H1 (cell line): ENCODE measurements at regions not wholly inside any gene's neighbourhood (a gene's known extent, or its start where the extent isn't known, plus 50 kb on each side); places are given as distances from the start of the nearest gene placed in this dataset.

Experiments used
- CTCF ChIA-PET: fragments of 300-600 bp; sonication (Branson Sonifier 250); formaldehyde crosslinking; loops from one replicate; lab custom pipeline; 2021; ENCODE audit not compliant: partially characterized antibody; lab: Charles Lee
- POLR2A ChIA-PET: fragments of 300-600 bp; sonication (Branson Sonifier 250); formaldehyde crosslinking; loops from one replicate; lab custom pipeline; 2021; ENCODE audit warnings: inconsistent platforms; ENCODE audit not compliant: partially characterized antibody; lab: Charles Lee
- DNase-seq, 2 experiments: peaks; one replicate each; pipeline versions ENCODE4 v3.0.0 to v3.0.0-alpha.2; 2010 to 2022; ENCODE audit warnings: low spot score in 2 of 2, low read depth in 1 of 2, mixed read lengths in 1 of 2
- FAIRE-seq: peaks from 2 replicates; lab custom pipeline; 2011; peaks lifted over from hg19 to GRCh38; lab: Jason Lieb, UNC
- H2AFZ ChIP-seq: 2 replicates; pipeline ENCODE4 v1.8.1; 2012; ENCODE audit warnings: low read length, inconsistent platforms
- H2AK5ac ChIP-seq: 2 replicates; pipeline ENCODE4 v1.6.1; 2013; ENCODE audit warnings: low read depth, low read length
- H2BK120ac ChIP-seq: replicated peaks from 2 replicates; pipeline ENCODE3; 2013; ENCODE audit warnings: low read depth, low read length, inconsistent platforms
- H2BK12ac ChIP-seq: 2 replicates; pipeline ENCODE4 v1.6.1; 2013; ENCODE audit warnings: low read depth, low read length
- H2BK15ac ChIP-seq: 2 replicates; pipeline ENCODE4 v1.6.1; 2013; ENCODE audit warnings: low read length
- H2BK20ac ChIP-seq: 2 replicates; pipeline ENCODE4 v1.6.1; 2013; ENCODE audit warnings: low read length
- H2BK5ac ChIP-seq: 2 replicates; pipeline ENCODE4 v1.6.1; 2013; ENCODE audit warnings: low read depth, low read length
- H3K14ac ChIP-seq: 2 replicates; pipeline ENCODE4 v1.6.1; 2013; ENCODE audit warnings: inconsistent platforms; ENCODE audit not compliant: insufficient read length
- H3K18ac ChIP-seq: 2 replicates; pipeline ENCODE4 v1.6.1; 2013; ENCODE audit warnings: low read length; ENCODE audit errors: extremely low read depth
- H3K23ac ChIP-seq: 2 replicates; pipeline ENCODE4 v1.6.1; 2013; ENCODE audit warnings: inconsistent platforms; ENCODE audit not compliant: insufficient read length
- H3K23me2 ChIP-seq: 2 replicates; pipeline ENCODE4 v1.6.1; 2013; ENCODE audit warnings: low read depth, low read length
- H3K27ac ChIP-seq: 2 replicates; pipeline ENCODE4 v1.6.1; 2011; ENCODE audit warnings: low read depth, low read length, inconsistent platforms
- H3K27me3 ChIP-seq, 4 experiments: replicated peaks in 1 of 4; 1 replicate in 1 of 4; 2 replicates in 3 of 4; pipeline versions ENCODE4 v1.6.1 to v1.8.1; 2011 to 2013; ENCODE audit warnings: low read length in 3 of 4, mild to moderate bottlenecking in 3 of 4, inconsistent platforms in 2 of 4, mixed read lengths in 2 of 4, moderate library complexity in 1 of 4; ENCODE audit not compliant: control insufficient read depth in 3 of 4, insufficient read depth in 3 of 4; ENCODE audit errors: extremely low read depth in 1 of 4
- H3K36me3 ChIP-seq, 4 experiments: 2 replicates each; pipeline versions ENCODE4 v1.6.1 to v1.8.1; 2011 to 2013; ENCODE audit warnings: mild to moderate bottlenecking in 4 of 4, low read length in 3 of 4, moderate library complexity in 2 of 4, control low read depth in 1 of 4, inconsistent platforms in 1 of 4; ENCODE audit not compliant: insufficient read depth in 4 of 4, control insufficient read depth in 2 of 4
- H3K4ac ChIP-seq: replicated peaks from 2 replicates; pipeline ENCODE3; 2013; ENCODE audit warnings: low read length, low read depth, mixed read lengths, inconsistent platforms; ENCODE audit not compliant: insufficient read length
- H3K4me1 ChIP-seq, 4 experiments: replicated peaks in 1 of 4; 1 replicate in 1 of 4; 2 replicates in 3 of 4; pipeline versions ENCODE4 v1.6.1 to v1.8.1; 2011 to 2013; ENCODE audit warnings: low read length in 3 of 4, inconsistent platforms in 2 of 4, mixed read lengths in 1 of 4; ENCODE audit not compliant: insufficient read depth in 4 of 4, control insufficient read depth in 3 of 4
- H3K4me2 ChIP-seq, 2 experiments: 2 replicates each; pipeline versions ENCODE4 v1.6.1 to v1.8.1; 2011 to 2013; ENCODE audit warnings: low read depth in 2 of 2, low read length in 2 of 2, control low read depth in 1 of 2, inconsistent platforms in 1 of 2, mild to moderate bottlenecking in 1 of 2; ENCODE audit not compliant: insufficient read depth in 1 of 2
- H3K4me3 ChIP-seq, 4 experiments: fragments of 200-600, 300-600 bp in 1 of 4; sonication (generic), shearing (Covaris generic), sonication (Bioruptor Twin) in 1 of 4; 2 replicates each; pipeline versions ENCODE4 v1.5.1 to v1.8.1; 2011 to 2016; ENCODE audit warnings: low read length in 4 of 4, low read depth in 3 of 4, control low read depth in 2 of 4, inconsistent platforms in 2 of 4, mild to moderate bottlenecking in 2 of 4, mixed read lengths in 1 of 4, moderate library complexity in 1 of 4; ENCODE audit not compliant: insufficient read depth in 2 of 4; ENCODE audit errors: extremely low read depth in 1 of 4
- H3K56ac ChIP-seq: replicated peaks from 2 replicates; pipeline ENCODE3; 2013; ENCODE audit warnings: low read depth, mild to moderate bottlenecking, mixed read lengths, low read length, inconsistent platforms; ENCODE audit not compliant: insufficient read length
- H3K79me1 ChIP-seq: 2 replicates; pipeline ENCODE4 v1.6.1; 2013; ENCODE audit warnings: low read depth, low read length, control low read depth
- H3K79me2 ChIP-seq, 2 experiments: 2 replicates each; pipeline versions ENCODE4 v1.6.1 to v1.8.1; 2012 to 2013; ENCODE audit warnings: low read length in 2 of 2, mild to moderate bottlenecking in 2 of 2, inconsistent platforms in 1 of 2; ENCODE audit not compliant: insufficient read depth in 2 of 2, control insufficient read depth in 1 of 2
- H3K9ac ChIP-seq, 4 experiments: replicated peaks in 1 of 4; 1 replicate in 1 of 4; 2 replicates in 3 of 4; pipeline versions ENCODE4 v1.6.1 to v1.8.1; 2011 to 2013; ENCODE audit warnings: low read depth in 3 of 4, low read length in 3 of 4, control low read depth in 2 of 4, mild to moderate bottlenecking in 2 of 4, moderate library complexity in 2 of 4, inconsistent platforms in 1 of 4; ENCODE audit errors: extremely low read depth in 1 of 4
- H3K9me3 ChIP-seq, 2 experiments: 2 replicates each; pipeline versions ENCODE4 v1.6.1 to v1.8.1; 2012 to 2013; ENCODE audit warnings: mild to moderate bottlenecking in 2 of 2, moderate library complexity in 2 of 2, control low read depth in 1 of 2, inconsistent platforms in 1 of 2, low read depth in 1 of 2, low read length in 1 of 2, mixed read lengths in 1 of 2; ENCODE audit not compliant: insufficient read depth in 2 of 2
- H4K20me1 ChIP-seq, 2 experiments: replicated peaks in 1 of 2; 2 replicates each; pipeline versions ENCODE3 to v1.8.1; 2011 to 2013; ENCODE audit warnings: inconsistent platforms in 2 of 2, low read length in 2 of 2, mild to moderate bottlenecking in 1 of 2; ENCODE audit not compliant: insufficient read depth in 2 of 2, control insufficient read depth in 1 of 2
- H4K5ac ChIP-seq: 2 replicates; pipeline ENCODE4 v1.6.1; 2013; ENCODE audit warnings: low read length, low read depth, mixed read lengths, inconsistent platforms; ENCODE audit not compliant: insufficient read length
- H4K8ac ChIP-seq: 2 replicates; pipeline ENCODE4 v1.8.0; 2013; ENCODE audit warnings: mild to moderate bottlenecking, moderate library complexity, low read length, inconsistent platforms; ENCODE audit not compliant: insufficient read depth; ENCODE audit errors: extremely low read depth
- H4K91ac ChIP-seq: replicated peaks from 2 replicates; pipeline ENCODE3; 2013; ENCODE audit warnings: low read length, mixed read lengths, inconsistent platforms; ENCODE audit not compliant: insufficient read length
- ATF2 ChIP-seq: IDR thresholded peaks from 2 replicates; pipeline ENCODE4 v1.6.1; 2012; ENCODE audit warnings: low read length, inconsistent platforms
- POLR2AphosphoS5 ChIP-seq: IDR thresholded peaks from 2 replicates; pipeline ENCODE4 v1.6.1; 2011; ENCODE audit warnings: low read depth, low read length
- RNF2 ChIP-seq: fragments of 200-900, 300-1000 bp; sonication (generic); IDR thresholded peaks from 2 replicates; pipeline ENCODE4 v1.7.1; 2016; ENCODE audit warnings: borderline replicate concordance, low read depth, mild to moderate bottlenecking, antibody characterized with exemption, low read length; ENCODE audit not compliant: poor library complexity, severe bottlenecking; ENCODE audit errors: missing control alignments
- SRF ChIP-seq: IDR thresholded peaks from 2 replicates; pipeline ENCODE4 v1.6.1; 2011; ENCODE audit warnings: mild to moderate bottlenecking, low read depth, low read length, moderate library complexity
- TAF7 ChIP-seq: optimal IDR thresholded peaks from 2 replicates; pipeline ENCODE3; 2011; ENCODE audit warnings: low read depth, mild to moderate bottlenecking, inconsistent platforms, low read length, moderate library complexity, borderline replicate concordance
- TEAD4 ChIP-seq: IDR thresholded peaks from 2 replicates; pipeline ENCODE4 v1.6.1; 2012; ENCODE audit warnings: low read depth, low read length, inconsistent platforms, mixed read lengths
- ZNF274 ChIP-seq: IDR thresholded peaks from 2 replicates; pipeline ENCODE4 v1.7.0; 2012; ENCODE audit warnings: low read length, borderline replicate concordance; ENCODE audit errors: extremely low read depth
- WGBS, 2 experiments: shearing (Covaris generic) in 1 of 2; methylation state at CpG; one replicate each; pipeline versions ENCODE4 v1.1.6 to v1.1.7; 2013 to 2015; ENCODE audit warnings: low lambda C conversion rate in 2 of 2, mixed read lengths in 2 of 2, inconsistent platforms in 1 of 2, low coverage in 1 of 2, missing lambda C conversion rate in 1 of 2; ENCODE audit not compliant: insufficient replicate concordance in 2 of 2, insufficient coverage in 1 of 2, insufficient read length in 1 of 2; ENCODE audit errors: extremely low coverage in 1 of 2, missing lambda C conversion rate in 1 of 2; 5-methylcytosine and 5-hydroxymethylcytosine counted together

GRCh38 chr2:138396843-138397242, 104.7 kb upstream of the SPOPL start:
- no peak overlapping the region for H3K18ac ChIP-seq
- no peak overlapping the region for H2BK12ac ChIP-seq
- H4K20me1 ChIP-seq, result no peaks in the 10 kb centered on the region
- no peaks in the 10 kb centered on the region for H3K27me3 ChIP-seq
- H2BK15ac ChIP-seq, result no peak overlapping the region
- no peaks in the 10 kb centered on the region for H3K23me2 ChIP-seq
- no peak overlapping the region for H3K9ac ChIP-seq
- CTCF ChIA-PET, result no interaction called here
- no peak overlapping the region for H3K4me2 ChIP-seq
- no peak overlapping the region for H3K14ac ChIP-seq
- no peaks in the 10 kb centered on the region for H3K9me3 ChIP-seq
- H3K36me3 ChIP-seq, result no peaks in the 10 kb centered on the region
- H2BK120ac ChIP-seq, result no peak overlapping the region
- POLR2A ChIA-PET, result no interaction called here
- H3K27ac ChIP-seq, result no peak overlapping the region
- H3K79me1 ChIP-seq, result no peaks in the 10 kb centered on the region
- H3K23ac ChIP-seq, result no peak overlapping the region
- no peak overlapping the region for H4K8ac ChIP-seq
- H4K91ac ChIP-seq, result no peak overlapping the region
- H2AK5ac ChIP-seq, result 0 out of 2 replicates have a peak overlapping the region, but pooled peaks have one; percentile 39
- H2BK5ac ChIP-seq, result no peak overlapping the region
- no peaks in the 10 kb centered on the region for H3K79me2 ChIP-seq
- no peak for FAIRE-seq
- no peak overlapping the region for H4K5ac ChIP-seq
- DNase-seq, result no peak
- no peaks in the 10 kb centered on the region for H3K4me1 ChIP-seq
- no peak overlapping the region for H2BK20ac ChIP-seq
- H2AFZ ChIP-seq, result no peak overlapping the region
- no peak overlapping the region for H3K4me3 ChIP-seq
- H3K56ac ChIP-seq, result no peak overlapping the region
- TF ChIP-seq ATF2 (no peak), RNF2 (no peak), POLR2AphosphoS5 (no peak), ZNF274 (no peak), TAF7 (no peak), SRF (no peak), TEAD4 (no peak)
- 94% methylated on average over 3 of the region's 3 CpGs; no CpG with 5 or more reads in 1 of the 2 experiments for WGBS, 2 experiments
- no peak overlapping the region for H3K4ac ChIP-seq
